GM21367 (cell line): ENCODE measurements at regions not wholly inside any gene's neighbourhood (a gene's known extent, or its start where the extent isn't known, plus 50 kb on each side); places are given as distances from the start of the nearest gene placed in this dataset.
"Not testable (repeated sequence)": the region's sequence is repeated elsewhere in the genome, so short reads cannot be mapped to it uniquely, and the experiment has no call there.

Source experiments
- ATAC-seq: cut with Tn5 transposase; IDR thresholded peaks from one replicate; pipeline ENCODE4 v1.9.1; 2021; ENCODE audit not compliant: unreplicated experiment

DNA sequence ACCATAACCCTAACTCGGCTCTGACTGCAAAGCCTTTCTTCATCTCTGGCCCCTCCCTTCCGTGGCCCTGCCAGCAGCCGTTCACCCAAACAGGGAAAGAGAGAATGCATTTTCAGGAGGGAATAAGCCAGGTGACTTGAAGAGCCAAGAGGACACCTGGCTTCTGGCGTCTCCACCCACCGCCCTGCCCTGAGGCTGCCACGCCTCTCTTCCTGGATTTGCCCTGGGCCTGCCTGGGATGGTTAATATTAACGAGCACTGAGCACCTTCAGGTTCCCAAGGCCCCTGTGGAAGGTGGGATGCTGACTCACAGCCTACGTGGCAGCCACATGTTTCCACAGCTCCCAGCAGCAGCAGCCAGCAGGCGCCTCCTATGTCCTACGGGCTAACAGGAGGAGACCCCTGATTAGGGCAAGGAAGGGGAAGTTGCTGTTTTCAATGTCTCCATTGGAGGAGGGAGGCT is 138.0 kb upstream of the RREB1 start:
- no peak for ATAC-seq

DNA sequence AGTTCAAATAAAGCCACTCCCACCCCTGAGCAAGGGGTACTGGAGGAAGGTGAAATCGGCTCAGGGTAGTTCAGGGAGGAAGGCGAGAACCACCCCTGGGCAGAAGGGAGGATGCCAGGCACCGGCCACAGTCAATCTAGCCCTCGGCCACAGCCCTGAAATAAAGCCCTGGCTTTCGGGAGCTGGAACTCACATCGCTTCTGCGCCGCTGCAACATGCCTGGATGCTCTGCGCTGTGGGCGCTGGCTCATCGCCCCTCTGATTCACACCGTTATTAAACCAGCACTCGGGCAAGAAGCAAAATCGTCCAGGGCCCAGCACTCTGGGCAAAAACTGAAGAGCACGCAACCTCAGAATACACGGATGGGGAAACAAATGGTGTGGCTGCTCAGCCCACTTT is 136.9 kb upstream of the RREB1 start:
- no peak for ATAC-seq

DNA sequence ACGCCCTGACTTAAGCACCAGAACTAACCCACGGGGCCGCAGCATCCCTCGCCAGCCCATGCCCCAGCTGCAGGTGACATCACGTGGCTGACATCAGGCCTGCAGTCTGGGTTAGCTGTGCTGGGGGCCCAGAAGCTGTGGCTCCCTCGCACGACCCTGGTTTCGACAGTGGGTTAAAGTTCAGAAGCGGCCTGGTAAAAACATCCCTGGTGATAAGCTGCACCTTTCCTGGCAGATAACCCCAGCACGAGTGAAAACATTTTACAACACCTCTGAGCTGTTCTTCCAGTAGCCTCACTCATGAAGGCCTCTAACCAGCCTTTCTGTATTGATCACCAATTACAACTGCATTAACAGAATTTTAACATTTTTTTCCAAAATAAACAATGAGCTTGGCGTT is 136.4 kb upstream of the RREB1 start:
- ATAC-seq, result no peak

DNA sequence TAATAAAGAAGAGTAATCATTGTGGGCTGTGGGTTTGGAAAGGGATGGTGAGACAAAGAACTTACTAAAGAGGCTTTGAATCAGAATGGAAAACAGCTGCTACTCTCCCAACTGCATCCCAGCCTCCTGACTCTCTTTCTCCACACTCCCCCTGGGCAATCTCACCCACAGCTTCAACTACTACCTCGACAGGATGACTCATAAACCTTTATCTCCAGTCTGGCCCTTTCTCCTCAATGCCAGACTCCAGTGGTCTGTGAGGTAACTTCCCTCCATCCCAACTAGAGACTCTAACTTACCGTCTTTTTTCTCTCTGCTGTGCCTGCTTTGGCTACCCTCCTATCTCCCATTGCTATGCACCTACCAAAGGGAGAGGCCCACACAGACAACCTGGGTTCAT is 135.3 kb upstream of the RREB1 start:
- ATAC-seq, result no peak

DNA sequence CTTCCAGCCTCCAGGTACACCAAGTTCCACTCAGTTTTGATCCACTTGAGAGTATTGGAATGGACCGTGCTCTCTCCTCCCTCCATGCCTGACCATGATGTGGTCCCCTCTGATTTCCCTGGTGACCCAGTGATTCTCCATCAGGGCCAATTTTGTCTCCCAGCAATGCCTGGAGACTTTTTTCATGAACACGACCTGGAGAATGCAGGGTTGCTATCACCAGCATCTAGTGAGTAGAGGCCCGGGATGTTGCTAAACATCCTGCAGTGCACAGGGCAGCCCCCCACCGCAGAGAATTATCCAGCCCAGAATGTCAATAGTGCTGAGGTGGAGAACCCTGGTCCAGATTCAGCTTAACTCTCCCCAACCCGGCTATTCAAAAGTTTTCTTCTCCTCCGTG is 134.0 kb upstream of the RREB1 start:
- ATAC-seq, result no peak

DNA sequence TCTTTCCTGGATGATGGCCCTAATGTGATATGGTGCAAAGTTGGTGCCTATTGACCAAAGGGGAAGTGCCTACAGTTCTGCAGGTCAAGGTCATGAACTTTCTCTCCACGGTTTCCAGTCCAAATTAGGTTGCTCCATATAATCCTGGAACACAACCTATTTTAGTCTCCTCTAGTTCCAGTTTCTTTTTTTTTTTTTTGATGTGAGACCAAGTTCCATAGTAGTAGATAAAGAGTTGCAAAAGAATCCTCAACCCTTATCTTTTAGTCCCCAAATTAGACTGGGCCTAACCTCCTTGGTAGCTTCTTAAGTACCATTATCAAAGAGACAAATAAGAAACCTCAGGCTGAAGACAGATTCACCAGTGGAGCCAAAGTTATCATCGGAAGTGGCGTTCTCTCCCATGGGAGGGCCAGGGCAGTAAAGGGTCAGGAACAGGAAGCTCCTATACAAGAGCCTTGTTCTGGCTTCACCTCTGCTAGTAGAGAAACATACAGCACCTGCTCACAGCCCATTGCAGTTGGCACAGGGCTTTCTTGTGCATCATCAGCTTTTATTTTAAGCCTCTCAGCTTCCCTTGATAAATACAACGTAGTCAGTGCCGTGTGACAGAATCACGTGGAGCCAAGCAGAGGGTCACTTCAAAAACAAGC is 132.2 kb upstream of the RREB1 start:
- ATAC-seq, result no peak

DNA sequence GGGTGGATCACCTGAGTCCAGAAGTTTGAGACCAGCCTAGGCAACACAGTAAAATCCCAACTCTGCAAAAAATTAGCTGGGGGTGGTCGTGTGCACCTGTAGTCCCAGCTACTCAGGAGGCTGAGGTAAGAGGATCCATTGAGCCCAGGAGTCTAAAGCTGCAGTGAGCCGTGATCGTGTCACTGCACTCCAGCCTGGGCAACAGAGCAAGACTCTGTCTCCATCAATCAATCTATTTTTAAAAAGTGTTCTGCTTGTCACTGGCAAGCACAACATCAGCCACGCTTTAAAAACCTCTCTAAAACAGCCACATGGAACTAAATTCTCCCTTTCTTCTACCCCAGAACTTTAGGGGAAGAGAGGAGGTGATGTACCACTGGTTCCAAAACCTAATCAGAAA is 131.6 kb upstream of the RREB1 start:
- no peak for ATAC-seq

DNA sequence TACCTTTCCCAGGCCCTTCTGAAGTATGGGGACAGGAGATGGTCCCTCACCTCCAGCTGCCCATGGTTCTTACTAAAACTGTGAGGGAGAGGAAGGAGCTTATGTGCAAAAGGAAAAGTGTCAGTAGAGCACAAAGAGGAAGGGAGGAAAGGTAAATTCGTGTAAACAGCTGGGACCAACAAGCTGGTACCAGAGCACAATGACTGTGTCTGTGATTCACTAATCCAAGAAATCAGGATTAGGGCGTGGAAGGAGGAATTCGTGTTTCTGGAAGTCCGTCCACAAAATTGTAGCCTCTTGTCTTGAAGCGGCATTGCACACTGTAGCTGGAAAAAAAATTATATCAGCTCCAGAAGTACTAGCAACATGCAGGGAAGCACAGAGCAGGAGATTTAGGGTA is 129.0 kb upstream of the RREB1 start:
- ATAC-seq, result no peak

DNA sequence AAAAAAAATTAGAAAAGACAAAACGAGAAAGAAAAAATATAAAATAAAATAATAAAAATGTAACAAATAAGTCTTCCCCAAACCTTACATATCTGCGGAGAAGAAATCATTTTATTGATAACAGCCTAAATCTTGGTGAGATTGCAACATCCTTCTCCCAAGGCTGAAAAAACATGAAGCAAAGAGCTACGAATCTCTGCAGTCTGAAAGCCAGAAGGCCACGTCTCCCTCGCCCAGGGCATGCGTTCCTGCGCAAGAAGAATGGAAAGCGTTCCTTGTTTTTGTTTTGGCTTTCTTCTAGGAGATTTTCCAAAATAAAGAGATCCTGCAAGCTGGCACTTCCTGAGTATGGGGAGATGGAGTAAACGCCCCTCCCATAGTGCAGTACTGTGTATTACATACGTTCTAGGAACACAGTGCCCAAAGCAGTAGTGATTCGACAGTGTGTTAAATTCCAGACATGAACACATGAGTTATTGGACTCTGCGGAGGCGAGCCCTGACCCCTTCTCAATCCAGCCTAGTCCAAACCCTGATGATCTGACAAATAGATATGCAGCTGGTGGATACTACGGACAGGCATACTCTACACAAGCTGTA is 126.7 kb upstream of the RREB1 start:
- no peak for ATAC-seq

DNA sequence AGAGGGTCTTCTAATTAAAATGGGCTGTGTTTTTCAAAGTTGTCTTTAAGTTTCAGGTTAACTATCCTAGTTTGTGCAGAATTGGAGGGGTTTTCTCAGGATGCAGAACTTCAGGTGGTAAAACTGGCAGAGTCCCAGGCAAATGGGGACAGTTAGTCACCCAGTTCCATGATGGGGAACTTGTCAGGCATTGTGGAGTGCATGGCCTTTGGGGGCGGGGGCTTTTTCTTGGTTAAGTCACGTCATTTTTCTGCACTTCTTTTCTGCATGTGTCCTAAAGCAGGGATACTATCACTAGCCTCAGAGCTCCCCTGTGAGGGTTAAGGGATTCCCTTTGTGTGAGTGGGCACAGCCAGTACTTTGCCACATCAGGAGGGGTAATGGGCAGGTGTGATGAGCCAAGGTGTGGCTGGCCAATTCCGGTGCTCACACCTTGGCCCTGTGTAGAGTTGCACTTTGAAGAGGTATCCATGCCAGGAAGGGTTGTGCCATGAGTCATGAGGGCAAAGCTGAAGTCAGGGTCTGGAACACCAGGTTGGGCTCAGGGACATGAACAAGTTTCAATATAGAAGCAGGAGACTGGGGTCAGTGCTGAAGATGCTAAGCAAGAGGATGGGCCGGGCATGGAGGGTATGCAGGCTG is 126.0 kb upstream of the RREB1 start:
- ATAC-seq, result no peak

DNA sequence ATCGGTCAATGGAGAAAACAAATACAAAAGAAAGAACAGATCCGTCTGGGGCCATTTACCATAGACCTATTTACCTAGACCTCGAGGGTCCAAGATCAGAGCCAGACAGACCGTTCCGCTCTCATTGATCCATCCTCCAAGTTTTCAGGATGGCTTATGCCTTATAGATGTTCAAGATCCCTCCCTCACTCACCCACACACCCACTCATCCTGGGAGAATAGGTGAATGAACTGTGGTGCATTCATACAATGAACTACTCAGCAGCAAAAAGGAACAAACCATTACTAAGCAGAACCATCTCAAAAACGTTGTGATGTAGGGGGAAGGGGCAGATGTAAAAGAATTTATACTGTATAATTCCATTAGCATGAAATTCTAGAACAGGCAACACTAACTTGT is 125.1 kb upstream of the RREB1 start:
- ATAC-seq, result no peak

DNA sequence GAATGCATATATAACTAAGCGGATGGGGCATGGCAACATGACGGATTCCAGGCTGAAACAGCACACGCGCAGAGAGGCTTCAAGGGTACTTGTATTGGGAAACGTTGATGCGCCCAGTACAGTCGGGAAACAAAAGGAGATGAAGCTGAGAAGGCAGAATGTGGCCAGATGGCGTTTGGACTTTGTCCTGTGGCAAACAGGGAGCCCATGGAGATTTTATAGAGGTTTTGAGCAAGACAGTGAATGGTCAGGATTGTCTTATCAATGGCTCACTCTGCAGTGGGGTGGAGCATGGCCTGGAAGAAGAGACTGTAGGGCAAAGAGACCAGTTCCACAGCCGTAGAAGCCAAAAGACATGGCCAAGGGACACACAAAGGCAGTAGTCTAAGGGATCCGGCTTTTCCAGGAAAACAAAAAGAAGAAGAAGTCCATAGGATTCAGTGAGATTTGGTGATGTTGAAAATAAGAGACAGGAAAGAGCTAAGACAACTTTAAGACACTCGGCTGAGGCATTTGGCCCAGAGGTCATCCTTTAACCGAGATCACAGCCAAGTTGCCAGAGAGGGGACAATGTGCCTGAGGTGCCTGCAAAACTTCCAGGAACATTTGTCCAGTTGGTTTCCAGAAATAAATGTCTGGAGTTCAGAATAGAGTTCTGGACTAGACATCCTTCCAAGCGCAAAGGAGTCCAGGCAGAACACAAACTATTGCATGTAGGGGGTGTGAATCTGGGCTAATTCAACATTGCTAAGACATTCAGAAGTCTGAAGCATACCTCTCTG is 123.0 kb upstream of the RREB1 start:
- ATAC-seq, result no peak

DNA sequence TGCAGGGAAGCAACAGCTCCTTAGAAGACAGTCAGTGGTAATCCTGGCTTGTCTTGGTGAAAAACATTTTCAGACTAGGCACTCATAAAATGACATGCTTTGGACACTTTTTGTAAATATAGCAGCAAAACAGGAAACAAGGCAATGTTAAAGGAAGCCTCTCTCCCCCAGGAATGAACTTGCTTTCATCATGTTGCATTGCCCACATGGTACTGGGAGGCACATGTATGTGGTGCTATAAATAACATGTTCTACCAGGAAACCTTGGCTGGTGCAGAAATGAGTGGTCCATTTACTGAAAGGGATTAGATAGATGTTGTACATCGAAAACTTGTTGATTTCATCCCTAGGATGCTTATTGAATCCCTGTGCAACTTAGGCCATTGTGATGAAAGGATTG is 121.4 kb upstream of the RREB1 start:
- ATAC-seq, result no peak

DNA sequence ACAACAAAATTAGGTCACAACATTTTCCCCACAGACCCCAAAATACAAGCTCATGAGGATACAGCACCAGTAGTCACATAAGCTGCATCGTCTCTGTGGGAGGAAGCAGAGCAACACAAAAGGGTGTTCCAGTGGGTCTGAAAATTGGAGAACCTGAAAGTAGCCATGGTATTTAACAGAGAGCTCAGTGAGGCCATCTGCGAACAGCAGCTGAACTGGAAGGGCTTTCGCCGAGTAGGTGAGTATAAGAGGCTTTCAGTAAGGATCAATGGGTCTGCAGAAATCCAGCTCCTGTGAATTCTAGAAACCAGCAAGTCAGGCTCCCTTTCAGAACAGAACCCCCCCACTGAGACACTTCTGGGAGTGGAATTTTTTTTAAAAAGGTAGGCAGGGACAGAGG is 120.0 kb upstream of the RREB1 start:
- ATAC-seq, result no peak

DNA sequence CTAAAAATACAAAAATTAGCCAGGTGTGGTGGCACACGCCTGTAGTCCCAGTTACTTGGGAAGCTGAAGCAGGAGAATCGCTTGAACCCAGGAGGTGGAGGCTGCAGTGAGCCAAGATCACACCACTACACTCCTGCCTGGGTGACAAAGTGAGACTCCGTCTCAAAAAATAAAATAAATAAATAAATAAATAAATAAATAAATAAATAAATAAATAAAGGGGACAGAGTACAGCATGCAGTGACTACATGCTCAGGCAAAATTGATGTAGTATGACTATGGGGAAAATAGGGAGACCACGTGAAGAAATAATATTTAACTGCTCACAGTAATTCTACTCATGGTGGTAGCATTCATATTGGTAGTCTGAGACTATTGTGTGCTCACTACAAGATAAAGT is 117.7 kb upstream of the RREB1 start:
- not testable (repeated sequence) for ATAC-seq

DNA sequence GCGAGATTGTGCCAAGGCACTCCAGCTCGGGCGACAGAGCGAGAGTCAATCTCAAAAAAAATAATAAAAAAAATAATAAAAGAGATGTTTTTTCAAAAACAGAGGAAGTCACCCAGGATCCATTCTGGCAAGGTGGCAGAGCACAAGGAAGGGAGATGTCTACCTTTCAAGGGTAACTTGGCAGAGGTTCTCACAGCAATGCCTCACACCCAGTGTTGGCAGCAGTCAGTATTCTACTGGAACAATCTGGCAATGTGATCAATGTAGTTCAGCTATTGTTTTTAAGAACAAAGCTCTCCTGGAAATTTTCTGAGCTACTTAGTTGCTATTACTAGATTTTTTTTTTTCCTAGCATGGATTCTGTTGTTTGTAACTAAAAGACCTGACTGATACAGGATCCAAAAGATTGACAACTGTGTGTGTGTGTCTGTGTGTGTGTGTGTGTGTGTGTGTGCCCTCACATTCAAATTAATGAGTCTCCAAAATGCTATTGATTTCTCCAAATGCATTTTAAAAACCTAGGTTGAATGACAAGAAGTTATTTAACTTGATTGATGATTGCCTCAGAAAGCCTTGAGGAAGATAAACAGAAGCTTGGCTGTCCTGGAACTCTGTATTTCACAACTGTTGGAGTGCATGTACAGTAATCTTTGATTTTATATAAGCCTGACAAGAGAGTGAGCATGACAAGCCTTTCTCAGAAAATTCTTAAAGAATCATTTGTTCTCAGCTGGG is 114.1 kb upstream of the RREB1 start:
- no peak for ATAC-seq

DNA sequence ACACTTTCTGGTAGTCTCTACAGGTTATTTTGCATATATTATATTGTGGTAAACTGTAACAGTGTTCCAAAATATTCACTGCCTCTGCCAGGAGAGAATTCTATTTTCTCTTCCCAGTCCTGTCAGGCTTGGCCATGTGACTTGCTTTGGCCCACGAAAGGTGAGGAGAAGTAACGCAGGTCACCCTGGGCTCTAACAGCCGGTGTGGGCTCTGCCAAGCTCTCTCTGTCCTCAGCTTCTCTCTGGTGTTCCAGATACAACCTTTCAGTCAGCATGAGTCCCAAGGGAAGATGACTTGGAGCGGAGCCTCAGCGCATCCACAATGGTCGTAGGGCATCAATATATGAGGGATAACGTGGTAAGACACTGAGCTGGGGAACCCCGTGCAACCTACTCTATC is 113.0 kb upstream of the RREB1 start:
- ATAC-seq, result no peak

DNA sequence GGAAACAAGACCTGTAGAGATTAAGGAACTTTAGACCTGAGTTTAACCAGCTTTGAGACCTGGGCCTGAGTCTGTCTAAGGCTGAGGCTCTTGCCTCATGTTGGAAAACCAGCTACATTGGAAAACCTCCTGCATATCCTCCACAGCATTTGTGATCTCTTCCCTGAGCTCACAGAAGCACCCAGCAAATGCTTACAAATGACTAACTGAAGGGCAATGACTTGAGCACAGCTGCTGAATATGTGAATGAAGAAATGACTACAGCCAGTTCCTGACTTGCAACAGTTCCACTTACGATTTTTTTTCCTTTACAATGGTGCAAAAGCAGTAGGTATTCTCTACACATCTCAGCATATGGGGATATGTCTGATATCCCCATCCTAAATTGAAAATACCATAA is 112.4 kb upstream of the RREB1 start:
- no peak for ATAC-seq

DNA sequence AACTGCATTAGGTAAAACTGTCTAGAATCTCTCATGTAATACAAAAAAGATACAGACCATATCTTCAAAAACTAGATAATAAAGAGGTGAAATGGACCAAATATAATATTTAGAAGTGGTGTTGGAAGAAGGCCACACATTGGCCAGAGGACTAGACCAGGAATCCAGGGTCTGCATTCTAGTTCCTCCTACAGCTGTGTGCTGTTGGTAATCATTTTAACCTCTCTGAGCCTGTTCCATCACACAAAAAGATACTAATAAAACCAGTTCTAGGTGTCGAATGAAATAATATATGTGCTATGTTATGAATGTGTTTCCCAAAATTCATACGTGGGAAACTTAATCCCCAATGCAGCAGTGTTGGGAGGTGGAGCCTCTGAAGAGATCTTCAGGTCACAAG is 111.6 kb upstream of the RREB1 start:
- no peak for ATAC-seq

DNA sequence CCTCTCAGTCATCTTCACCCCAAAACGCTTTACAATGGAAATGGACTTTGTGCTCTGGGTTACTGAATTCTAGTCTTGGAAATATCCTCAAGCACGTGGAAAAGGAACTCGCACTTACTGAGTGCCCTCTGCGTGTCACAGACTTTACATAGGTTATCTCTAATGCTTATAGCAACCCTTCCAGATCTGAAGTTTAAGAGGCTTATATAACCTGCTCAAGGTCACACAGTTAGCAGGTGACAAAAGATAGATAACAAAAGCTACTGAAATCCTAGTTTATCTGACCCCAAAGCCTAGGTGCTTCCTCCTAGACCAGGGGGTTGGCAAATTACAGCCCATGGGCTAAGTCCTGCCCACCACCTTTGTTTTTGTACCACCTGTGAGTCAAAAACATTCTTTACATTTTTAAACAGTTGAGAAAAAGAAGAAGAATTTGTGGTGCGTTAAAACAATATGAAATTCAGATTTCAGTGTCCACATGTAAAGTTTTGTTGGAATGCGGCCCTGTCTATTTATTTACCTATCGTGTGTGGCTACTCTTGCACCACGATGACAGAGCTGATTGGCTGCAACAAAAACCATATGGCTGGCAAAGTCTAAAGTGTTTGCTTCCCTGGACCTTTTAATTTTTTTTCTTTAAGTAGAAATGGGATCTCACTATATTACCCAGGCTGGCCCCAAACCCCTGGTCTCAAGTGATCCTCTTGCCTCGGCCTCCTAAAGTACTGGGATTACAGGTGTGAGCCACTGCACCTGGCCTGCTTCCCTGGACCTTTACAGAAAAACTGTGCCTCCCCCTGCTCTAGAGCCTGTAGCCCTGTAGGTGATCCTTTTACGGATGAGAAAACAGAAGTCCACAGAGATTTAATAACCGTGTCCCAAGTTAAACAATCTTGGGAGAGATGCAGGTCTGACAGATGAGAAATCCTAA is 110.2 kb upstream of the RREB1 start:
- no peak for ATAC-seq
